Breast epithelium (tissue), 4 donors: ENCODE measurements at regions not wholly inside any gene's neighbourhood (a gene's known extent, or its start where the extent isn't known, plus 50 kb on each side); places are given as distances from the start of the nearest gene placed in this dataset.

Source experiments
- DNase-seq, 2 donors: peaks; one replicate each; pipeline ENCODE4 v3.0.0-alpha.2; 2019; ENCODE audit warnings: low spot score in 2 of 2
- H3K27ac ChIP-seq, 2 donors: fragments of 200-600 bp; sonication (generic) in 1 of 2; one replicate each; pipeline ENCODE4 v1.5.1; 2016 to 2019; ENCODE audit warnings: mild to moderate bottlenecking in 1 of 2
- H3K27me3 ChIP-seq, 2 donors: fragments of 200-600 bp; sonication (generic) in 1 of 2; one replicate each; pipeline versions ENCODE4 v1.5.1 to v1.6.0; 2017 to 2019; ENCODE audit warnings: control low read depth in 1 of 2, mild to moderate bottlenecking in 1 of 2
- H3K36me3 ChIP-seq: fragments of 200-600 bp; one replicate; pipeline ENCODE4 v1.5.1; 2019
- H3K4me1 ChIP-seq, 2 donors: fragments of 200-600 bp; sonication (generic); one replicate each; pipeline ENCODE4 v1.5.1; 2016 to 2019; ENCODE audit warnings: control low read depth in 1 of 2
- H3K4me3 ChIP-seq, 3 donors: fragments of 200-600 bp; sonication (generic); 1 replicate in 2 of 3; 2 replicates in 1 of 3; pipeline ENCODE4 v1.5.1; 2016 to 2019; ENCODE audit warnings: mild to moderate bottlenecking in 3 of 3, moderate library complexity in 2 of 3
- H3K9me3 ChIP-seq, 2 donors: fragments of 200-600 bp; sonication (generic) in 1 of 2; one replicate each; pipeline ENCODE4 v1.5.1; 2016 to 2019; ENCODE audit warnings: control low read depth in 1 of 2
- POLR2A ChIP-seq: fragments of 450-650 bp; IDR thresholded peaks from one replicate; pipeline ENCODE4 v1.6.1; 2016; ENCODE audit warnings: antibody characterized with exemption, mild to moderate bottlenecking, moderate library complexity
- POLR2AphosphoS5 ChIP-seq, 3 donors: sonication (generic); formaldehyde crosslinking; IDR thresholded peaks; one replicate each; pipeline ENCODE4 v1.6.1; 2017; ENCODE audit warnings: antibody characterized with exemption in 3 of 3
- intact Hi-C: fragments of 100-400 bp; cut with DNase I; formaldehyde crosslinking; loops from one replicate; pipeline ENCODE4 v1.15.1; 2023; ENCODE audit warnings: low total_unique reads
- TF ChIP-seq, protein P1 (sequence below), 3 donors: fragments of 450-650 bp; IDR thresholded peaks; one replicate each; pipeline ENCODE4 v1.5.1; 2016 to 2017; ENCODE audit warnings: antibody characterized with exemption in 3 of 3, mild to moderate bottlenecking in 3 of 3, moderate library complexity in 3 of 3

DNA sequence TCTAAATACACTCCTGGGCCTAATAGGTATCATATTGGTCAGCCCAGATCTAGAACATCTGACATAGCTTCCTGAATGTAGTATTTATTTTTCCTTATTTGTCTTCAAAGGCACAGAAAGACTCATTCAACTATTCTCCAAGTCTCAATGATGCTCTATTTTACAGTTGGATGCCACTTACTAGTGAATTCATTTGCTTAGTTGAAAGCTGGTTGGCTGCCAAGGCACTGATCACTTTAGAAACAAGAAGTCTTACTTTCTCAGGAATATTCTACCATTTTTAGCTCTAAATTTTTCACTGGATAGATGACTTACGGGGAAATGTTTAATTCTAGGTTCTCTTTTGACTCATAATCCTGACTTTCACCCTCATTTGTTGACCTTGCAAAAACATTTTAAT lies 863.4 kb downstream of the SORCS1 start:
- Histone ChIP-seq H3K4me1 (no peaks in the 10 kb centered on the region), H3K27ac (no peak overlapping the region), H3K4me3 (no peak overlapping the region), H3K27me3 (no peaks in the 10 kb centered on the region), H3K36me3 (no peaks in the 10 kb centered on the region), H3K9me3 (no peaks in the 10 kb centered on the region)
- TF ChIP-seq, protein P1, sequence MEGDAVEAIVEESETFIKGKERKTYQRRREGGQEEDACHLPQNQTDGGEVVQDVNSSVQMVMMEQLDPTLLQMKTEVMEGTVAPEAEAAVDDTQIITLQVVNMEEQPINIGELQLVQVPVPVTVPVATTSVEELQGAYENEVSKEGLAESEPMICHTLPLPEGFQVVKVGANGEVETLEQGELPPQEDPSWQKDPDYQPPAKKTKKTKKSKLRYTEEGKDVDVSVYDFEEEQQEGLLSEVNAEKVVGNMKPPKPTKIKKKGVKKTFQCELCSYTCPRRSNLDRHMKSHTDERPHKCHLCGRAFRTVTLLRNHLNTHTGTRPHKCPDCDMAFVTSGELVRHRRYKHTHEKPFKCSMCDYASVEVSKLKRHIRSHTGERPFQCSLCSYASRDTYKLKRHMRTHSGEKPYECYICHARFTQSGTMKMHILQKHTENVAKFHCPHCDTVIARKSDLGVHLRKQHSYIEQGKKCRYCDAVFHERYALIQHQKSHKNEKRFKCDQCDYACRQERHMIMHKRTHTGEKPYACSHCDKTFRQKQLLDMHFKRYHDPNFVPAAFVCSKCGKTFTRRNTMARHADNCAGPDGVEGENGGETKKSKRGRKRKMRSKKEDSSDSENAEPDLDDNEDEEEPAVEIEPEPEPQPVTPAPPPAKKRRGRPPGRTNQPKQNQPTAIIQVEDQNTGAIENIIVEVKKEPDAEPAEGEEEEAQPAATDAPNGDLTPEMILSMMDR (IDR thresholded peaks at IDR 0.05), result no peak
- TF ChIP-seq POLR2A (no peak), POLR2AphosphoS5 (IDR thresholded peaks at IDR 0.05) (no peak)
- intact Hi-C loops, result no loop called here
- no peak for DNase-seq

DNA sequence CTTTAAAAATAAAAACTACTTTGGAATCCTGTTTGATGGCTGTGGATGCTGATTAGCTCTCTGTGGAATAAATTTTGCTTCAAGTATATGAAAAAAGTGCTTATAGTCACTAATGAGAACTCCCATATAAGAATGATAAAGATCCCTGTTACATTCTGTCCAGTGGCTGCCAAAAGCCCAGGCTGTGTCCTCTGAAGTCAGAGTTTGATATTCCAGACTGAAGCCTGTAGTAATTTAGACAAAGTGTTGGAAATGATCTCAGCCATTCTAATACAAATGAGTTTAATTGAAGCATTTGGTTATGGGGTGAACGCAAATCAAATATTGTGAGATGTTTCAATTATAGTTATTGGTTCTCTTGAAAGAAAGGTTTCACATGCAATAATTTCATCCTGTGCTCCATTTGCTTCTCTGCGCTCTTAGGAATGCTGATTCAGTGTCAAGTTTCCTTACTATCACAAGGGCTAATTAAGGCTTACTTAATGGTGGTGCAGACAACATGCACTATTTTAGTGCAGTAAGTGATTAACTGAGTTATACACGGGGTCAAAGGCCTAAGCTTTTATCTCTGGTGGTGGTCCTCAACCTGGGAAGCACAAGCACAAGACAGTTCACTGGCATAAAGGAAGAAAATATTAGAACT lies 867.6 kb downstream of the SORCS1 start:
- DNase-seq, result no peak
- Histone ChIP-seq H3K4me3 (no peak overlapping the region), H3K36me3 (no peaks in the 10 kb centered on the region), H3K27me3 (no peaks in the 10 kb centered on the region), H3K9me3 (no peaks in the 10 kb centered on the region), H3K27ac (no peak overlapping the region), H3K4me1 (no peaks in the 10 kb centered on the region)
- intact Hi-C loops, result no loop called here
- TF ChIP-seq POLR2AphosphoS5 (IDR thresholded peaks at IDR 0.05), result no peak
- TF ChIP-seq, protein P1 (IDR thresholded peaks at IDR 0.05), result no peak
- no peak for TF ChIP-seq POLR2A

DNA sequence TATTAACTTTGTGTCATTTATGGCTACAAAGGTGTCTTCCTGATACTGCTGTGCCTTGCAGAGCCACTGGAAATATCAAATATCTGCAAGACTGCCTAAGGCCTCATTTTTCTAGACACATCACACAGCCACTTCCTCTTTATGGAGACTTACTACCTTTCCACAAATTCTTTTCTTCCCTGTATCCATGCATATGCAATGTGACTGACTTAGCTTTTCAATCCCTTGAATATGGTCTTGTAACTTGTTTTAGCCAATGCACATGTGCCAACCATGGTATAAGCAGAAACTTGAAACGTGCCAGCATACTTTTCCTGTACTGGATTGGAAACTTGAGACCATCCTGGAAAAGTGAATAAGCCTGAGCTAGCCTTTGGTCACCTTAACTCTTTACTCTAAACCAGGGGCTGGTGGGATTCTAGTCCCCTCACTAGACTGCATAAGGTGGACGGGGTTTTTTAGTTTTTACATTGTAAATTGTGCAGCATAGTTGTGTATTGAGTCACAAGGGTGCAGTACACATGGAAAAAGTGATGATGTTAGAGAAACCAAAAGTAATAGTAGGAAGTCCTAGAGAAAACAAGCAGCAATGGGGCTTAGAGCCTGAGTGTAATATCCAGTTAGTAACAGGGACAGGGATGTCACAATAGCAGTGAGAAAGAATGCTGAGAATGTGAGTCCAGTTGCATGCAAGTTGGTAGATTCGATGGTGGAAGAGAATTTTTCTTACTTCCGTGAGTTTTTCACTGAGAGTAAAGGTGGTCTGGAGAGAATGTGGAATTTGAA lies 879.5 kb downstream of the SORCS1 start:
- TF ChIP-seq, protein P1 (IDR thresholded peaks at IDR 0.05), result no peak
- TF ChIP-seq POLR2AphosphoS5 (IDR thresholded peaks at IDR 0.05) (no peak), POLR2A (no peak)
- no peaks in the 10 kb centered on the region for H3K4me1 ChIP-seq
- no peaks in the 10 kb centered on the region for H3K9me3 ChIP-seq
- no peak overlapping the region for H3K27ac ChIP-seq
- intact Hi-C loops, result no loop called here
- H3K27me3 ChIP-seq, result no peaks in the 10 kb centered on the region
- no peak overlapping the region for H3K4me3 ChIP-seq
- no peaks in the 10 kb centered on the region for H3K36me3 ChIP-seq
- DNase-seq, result no peak

DNA sequence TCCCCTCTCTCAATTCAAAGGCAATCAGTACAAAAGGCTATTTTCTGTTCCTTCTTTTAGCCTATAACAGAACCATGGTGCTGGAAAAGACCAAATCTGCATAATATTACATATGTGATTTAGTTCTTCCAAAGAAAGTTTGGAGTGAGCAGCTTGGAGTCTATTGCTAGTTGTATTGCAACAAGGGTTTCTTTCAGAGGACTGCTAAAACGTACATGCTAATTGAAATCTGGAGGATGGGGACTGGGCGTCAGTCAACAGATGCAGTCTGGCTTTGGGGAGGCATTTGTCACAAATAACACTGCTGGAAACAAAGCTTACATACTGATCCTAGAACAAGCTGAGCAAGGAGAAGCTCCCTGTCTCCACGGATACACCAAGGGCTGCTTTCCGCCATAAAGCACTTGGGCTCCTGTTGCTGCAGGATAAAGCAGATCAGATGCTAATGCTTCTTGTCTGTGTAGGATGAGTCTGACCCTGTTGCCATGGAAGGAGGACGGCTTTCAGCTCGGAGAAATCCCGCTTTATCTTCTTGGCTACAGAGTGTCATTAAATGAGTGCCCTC lies 883.5 kb downstream of the SORCS1 start:
- DNase-seq, result no peak
- H3K4me3 ChIP-seq, result no peak overlapping the region
- no peaks in the 10 kb centered on the region for H3K9me3 ChIP-seq
- intact Hi-C loops, result no loop called here
- no peaks in the 10 kb centered on the region for H3K36me3 ChIP-seq
- no peaks in the 10 kb centered on the region for H3K27me3 ChIP-seq
- H3K4me1 ChIP-seq, result no peaks in the 10 kb centered on the region
- H3K27ac ChIP-seq, result no peak overlapping the region
- TF ChIP-seq, protein P1 (IDR thresholded peaks at IDR 0.05), result no peak
- TF ChIP-seq POLR2A (no peak), POLR2AphosphoS5 (IDR thresholded peaks at IDR 0.05) (no peak)

DNA sequence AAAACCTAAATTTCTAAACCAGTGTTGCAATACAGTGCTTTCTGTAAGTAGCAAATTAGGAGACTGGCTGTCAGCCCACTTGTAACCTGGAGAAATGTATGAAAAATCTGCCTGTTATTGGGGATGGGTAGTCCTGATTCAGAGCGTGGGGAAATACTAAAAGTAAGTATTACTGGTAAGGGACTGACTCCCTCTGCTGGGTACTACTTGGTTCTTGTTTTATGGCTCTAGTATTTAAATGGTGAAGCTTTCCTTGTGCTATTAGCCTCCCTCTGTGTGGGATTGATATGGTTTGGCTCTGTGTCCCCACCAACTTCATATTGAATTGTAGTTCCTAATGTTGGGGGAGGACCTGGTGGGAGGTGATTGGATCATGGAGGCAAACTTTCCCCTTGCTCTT lies 886.1 kb downstream of the SORCS1 start:
- Histone ChIP-seq H3K4me3 (no peak overlapping the region), H3K27ac (no peak overlapping the region), H3K36me3 (no peaks in the 10 kb centered on the region), H3K4me1 (no peaks in the 10 kb centered on the region), H3K27me3 (no peaks in the 10 kb centered on the region), H3K9me3 (no peaks in the 10 kb centered on the region)
- DNase-seq, result no peak
- intact Hi-C loops, result no loop called here
- TF ChIP-seq POLR2A (no peak), POLR2AphosphoS5 (IDR thresholded peaks at IDR 0.05) (no peak)
- TF ChIP-seq, protein P1 (IDR thresholded peaks at IDR 0.05), result no peak
